Activated CD4-positive, alpha-beta memory T cell treated with anti-CD3 and anti-CD28 coated beads for 36 hours (primary cell): ENCODE measurements at regions not wholly inside any gene's neighbourhood (a gene's known extent, or its start where the extent isn't known, plus 50 kb on each side); places are given as distances from the start of the nearest gene placed in this dataset.
"Not testable (repeated sequence)": the region's sequence is repeated elsewhere in the genome, so short reads cannot be mapped to it uniquely, and the experiment has no call there.

Experiments
- CTCF ChIA-PET: fragments of 350-600 bp; sonication (Branson Sonifier 250); formaldehyde crosslinking; loops from one replicate; lab custom pipeline; 2021; ENCODE audit warnings: antibody characterized with exemption, inconsistent platforms; lab: Charles Lee
- POLR2A ChIA-PET: fragments of 350-600 bp; sonication (Branson Sonifier 250); formaldehyde crosslinking; loops from one replicate; lab custom pipeline; 2021; ENCODE audit warnings: antibody characterized with exemption; lab: Charles Lee
- DNase-seq: peaks from one replicate; pipeline ENCODE4 v3.0.0-alpha.2; 2020
- H3K27ac Mint-ChIP-seq: one replicate; pipeline ENCODE4 v1.8.0; 2021; ENCODE audit warnings: mixed read lengths
- H3K27me3 Mint-ChIP-seq: one replicate; pipeline ENCODE4 v1.8.0; 2021; ENCODE audit warnings: mixed read lengths
- H3K36me3 Mint-ChIP-seq: one replicate; pipeline ENCODE4 v1.8.0; 2021; ENCODE audit warnings: mixed read lengths
- H3K4me1 Mint-ChIP-seq: one replicate; pipeline ENCODE4 v1.8.0; 2021; ENCODE audit warnings: low read depth, mixed read lengths
- H3K4me3 Mint-ChIP-seq: one replicate; pipeline ENCODE4 v1.8.0; 2021; ENCODE audit warnings: mild to moderate bottlenecking, mixed read lengths
- H3K9me3 Mint-ChIP-seq: one replicate; pipeline ENCODE4 v1.8.0; 2021; ENCODE audit warnings: mixed read lengths
- intact Hi-C: fragments of 100-400 bp; cut with micrococcal nuclease; formaldehyde crosslinking; loops from one replicate; pipeline ENCODE4 v1.15.1; 2023

DNA sequence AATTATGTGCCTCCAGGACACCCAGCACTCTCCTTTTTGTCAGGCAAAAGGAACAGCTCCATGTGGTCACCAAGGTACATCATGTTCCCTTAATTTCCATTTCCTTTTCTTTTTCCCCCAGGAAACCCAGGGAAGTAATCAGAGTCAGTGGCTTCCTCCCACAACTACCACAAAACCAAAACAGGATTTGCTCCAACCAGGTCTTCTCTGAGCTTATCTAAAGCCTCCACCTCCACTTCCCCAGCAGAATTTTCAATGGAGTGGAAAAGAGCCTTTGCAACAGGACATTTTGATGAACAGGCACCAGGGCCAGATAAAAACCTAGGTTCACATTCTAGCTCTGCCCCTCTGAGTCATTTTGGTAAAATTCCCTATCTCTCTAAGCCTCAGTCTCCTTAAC is 154.3 kb downstream of the NR2F2 start:
- no peaks in the 10 kb centered on the region for H3K4me1 Mint-ChIP-seq
- peaks cover 2% of the 10 kb centered on the region for H3K27me3 Mint-ChIP-seq
- H3K9me3 Mint-ChIP-seq = no peaks in the 10 kb centered on the region
- POLR2A ChIA-PET = no interaction called here
- H3K36me3 Mint-ChIP-seq = no peaks in the 10 kb centered on the region
- CTCF ChIA-PET = no interaction called here
- intact Hi-C loops = no loop called here
- no peak overlapping the region for H3K27ac Mint-ChIP-seq
- H3K4me3 Mint-ChIP-seq = no peak overlapping the region
- no peak for DNase-seq

DNA sequence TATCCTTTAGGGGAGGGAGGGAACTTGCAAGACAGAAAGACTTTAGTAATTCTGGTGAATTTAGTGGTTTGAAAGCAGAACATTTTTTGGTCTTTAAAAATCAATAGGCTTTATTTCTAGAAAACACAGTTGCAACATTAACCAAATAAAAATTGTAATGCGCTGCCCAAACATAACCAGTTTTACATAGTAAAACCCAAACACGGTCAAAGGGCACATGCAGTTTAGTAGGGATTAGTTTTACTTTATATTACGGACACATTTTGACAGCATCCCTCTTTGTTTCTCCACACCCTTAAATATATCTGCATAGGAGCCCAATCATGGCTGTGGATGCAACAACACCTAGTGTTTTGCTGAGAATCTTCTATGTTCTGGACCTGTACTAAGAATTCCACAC is 156.7 kb downstream of the NR2F2 start:
- intact Hi-C loops = no loop called here

DNA sequence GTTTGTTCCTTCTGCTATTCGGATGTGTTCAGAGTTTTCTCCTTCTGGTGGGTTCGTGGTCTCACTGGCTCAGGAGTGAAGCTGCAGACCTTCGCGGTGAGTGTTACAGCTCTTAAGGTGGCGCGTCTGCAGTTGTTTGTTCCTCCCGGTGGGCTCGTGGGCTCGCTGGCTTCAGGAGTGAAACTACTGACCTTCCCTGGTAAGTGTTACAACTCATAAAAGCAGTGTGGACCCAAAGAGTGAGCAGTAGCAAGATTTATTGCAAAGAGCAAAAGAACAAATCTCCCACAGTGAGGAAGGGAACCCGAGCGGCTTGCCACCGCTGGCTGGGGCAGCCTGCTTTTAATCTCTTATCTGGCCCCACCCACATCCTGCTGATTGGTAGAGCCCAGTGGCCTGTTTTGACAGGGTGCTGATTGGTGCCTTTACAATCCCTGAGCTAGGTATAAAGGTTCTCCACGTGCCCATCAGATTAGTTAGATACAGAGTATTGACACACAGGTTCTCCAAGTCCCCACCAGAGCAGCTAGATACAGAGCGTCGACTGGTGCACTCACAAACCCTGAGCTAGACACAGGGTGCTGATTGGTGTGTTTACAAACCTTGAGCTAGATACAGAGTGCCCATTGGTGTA is 160.7 kb downstream of the NR2F2 start:
- H3K4me1 Mint-ChIP-seq, H3K36me3 Mint-ChIP-seq, H3K4me3 Mint-ChIP-seq, H3K27me3 Mint-ChIP-seq, DNase-seq, POLR2A ChIA-PET, H3K9me3 Mint-ChIP-seq, intact Hi-C loops, CTCF ChIA-PET, H3K27ac Mint-ChIP-seq: not testable (repeated sequence)

More for the DNA sequence above, 156.7 kb downstream of the NR2F2 start:
- H3K4me3 Mint-ChIP-seq = no peak overlapping the region
- no peaks in the 10 kb centered on the region for H3K4me1 Mint-ChIP-seq
- ChIA-PET CTCF (no interaction called here), POLR2A (no interaction called here)
- no peak overlapping the region for H3K27ac Mint-ChIP-seq
- no peak for DNase-seq
- H3K36me3 Mint-ChIP-seq = no peaks in the 10 kb centered on the region
- H3K9me3 Mint-ChIP-seq = no peaks in the 10 kb centered on the region
- peaks cover 5% of the 10 kb centered on the region for H3K27me3 Mint-ChIP-seq

DNA sequence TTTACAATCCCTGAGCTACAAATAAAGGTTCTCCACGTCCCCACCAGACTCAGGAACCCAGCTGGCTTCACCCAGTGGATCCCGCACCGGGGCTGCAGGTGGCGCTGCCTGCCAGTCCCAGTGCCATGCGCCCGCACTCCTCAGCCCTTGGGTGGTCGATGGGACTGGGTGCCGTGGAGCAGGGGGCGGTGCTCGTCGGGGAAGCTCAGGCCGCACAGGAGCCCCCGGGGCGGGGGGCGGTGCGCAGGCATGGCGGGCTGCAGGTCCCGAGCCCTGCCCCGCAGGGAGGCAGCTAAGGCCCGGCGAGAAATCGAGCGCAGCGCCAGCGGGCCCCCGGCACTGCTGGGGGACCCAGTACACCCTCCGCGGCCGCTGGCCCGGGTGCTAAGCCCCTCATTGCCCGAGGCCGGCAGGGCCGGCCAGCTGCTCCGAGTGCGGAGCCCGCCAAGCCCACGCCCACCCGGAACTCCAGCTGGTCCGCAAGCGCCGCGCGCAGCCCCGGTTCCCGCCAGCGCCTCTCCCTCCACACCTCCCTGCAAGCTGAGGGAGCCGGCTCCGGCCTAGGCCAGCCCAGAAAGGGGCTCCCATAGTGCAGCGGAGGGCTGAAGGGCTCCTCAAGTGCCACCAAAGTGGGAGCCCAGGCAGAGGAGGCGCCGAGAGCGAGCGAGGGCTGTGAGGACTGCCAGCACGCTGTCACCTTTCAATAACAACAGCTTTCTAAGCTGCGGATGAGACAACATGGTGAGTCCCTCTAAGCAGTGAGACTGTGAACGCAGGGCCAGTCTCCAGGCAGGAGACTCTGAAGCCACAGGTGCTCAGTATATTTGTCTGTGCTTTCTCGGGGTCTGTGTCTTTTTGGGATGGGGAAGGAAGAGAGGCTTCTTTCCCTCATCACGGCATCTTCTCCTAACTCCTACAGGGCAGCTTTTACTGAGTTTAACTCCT is 161.5 kb downstream of the NR2F2 start:
- DNase-seq, intact Hi-C loops: not testable (repeated sequence)

DNA sequence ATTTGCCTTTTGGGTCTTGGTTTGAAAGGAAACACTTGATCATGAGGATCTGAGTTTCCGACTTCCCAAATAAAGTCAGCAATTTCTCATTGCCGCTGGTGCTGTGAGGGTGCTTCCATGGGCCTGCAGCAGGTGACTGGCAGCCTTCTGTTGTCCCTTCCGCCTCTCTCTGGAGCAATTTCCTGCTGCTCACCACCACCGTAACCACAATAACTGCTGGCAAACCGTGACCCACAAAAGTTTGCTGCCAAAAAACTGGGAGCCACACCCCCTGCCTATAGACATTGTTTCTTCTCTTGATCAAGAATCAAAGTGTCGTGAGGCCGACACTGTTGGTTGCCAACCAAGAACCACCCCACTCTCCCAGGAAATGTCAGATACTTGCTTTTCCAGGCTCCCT is 164.0 kb downstream of the NR2F2 start:
- intact Hi-C loops = no loop called here
- peaks cover 4% of the 10 kb centered on the region for H3K9me3 Mint-ChIP-seq

More for the DNA sequence above, 161.5 kb downstream of the NR2F2 start:
- H3K4me1 Mint-ChIP-seq, H3K4me3 Mint-ChIP-seq, H3K9me3 Mint-ChIP-seq, POLR2A ChIA-PET, CTCF ChIA-PET, H3K36me3 Mint-ChIP-seq, H3K27me3 Mint-ChIP-seq, H3K27ac Mint-ChIP-seq: not testable (repeated sequence)

DNA sequence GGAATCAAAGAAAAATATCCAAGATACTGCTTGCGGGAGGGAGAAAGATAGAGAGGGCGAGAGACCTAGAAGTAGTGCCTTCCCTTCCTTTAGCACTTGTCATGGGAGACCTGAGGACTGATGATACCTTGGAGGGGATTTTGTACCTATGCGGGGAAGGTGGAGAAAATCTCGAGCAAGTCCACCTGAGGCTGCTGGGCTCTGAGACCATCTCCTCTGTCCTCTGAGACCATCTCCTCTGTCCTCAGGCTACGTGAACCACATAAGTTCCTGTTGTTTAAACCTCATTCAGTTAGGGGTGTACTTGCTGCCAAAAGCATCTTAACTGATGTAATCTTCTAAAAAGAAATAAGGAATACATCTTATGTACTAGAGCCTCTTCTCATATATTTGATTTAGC is 164.9 kb downstream of the NR2F2 start:
- H3K9me3 Mint-ChIP-seq = peaks cover 4% of the 10 kb centered on the region
- POLR2A ChIA-PET = no interaction called here
- H3K4me1 Mint-ChIP-seq = no peaks in the 10 kb centered on the region
- H3K27me3 Mint-ChIP-seq = peaks cover 2% of the 10 kb centered on the region
- CTCF ChIA-PET = no interaction called here
- intact Hi-C loops = no loop called here
- no peak overlapping the region for H3K4me3 Mint-ChIP-seq
- no peak for DNase-seq
- no peaks in the 10 kb centered on the region for H3K36me3 Mint-ChIP-seq
- no peak overlapping the region for H3K27ac Mint-ChIP-seq

More for the DNA sequence above, 164.0 kb downstream of the NR2F2 start:
- Mint-ChIP-seq H3K27ac (no peak overlapping the region), H3K4me3 (no peak overlapping the region), H3K27me3 (peaks cover 5% of the 10 kb centered on the region), H3K36me3 (no peaks in the 10 kb centered on the region), H3K4me1 (no peaks in the 10 kb centered on the region)
- no peak for DNase-seq
- CTCF ChIA-PET = no interaction called here
- POLR2A ChIA-PET = no interaction called here

DNA sequence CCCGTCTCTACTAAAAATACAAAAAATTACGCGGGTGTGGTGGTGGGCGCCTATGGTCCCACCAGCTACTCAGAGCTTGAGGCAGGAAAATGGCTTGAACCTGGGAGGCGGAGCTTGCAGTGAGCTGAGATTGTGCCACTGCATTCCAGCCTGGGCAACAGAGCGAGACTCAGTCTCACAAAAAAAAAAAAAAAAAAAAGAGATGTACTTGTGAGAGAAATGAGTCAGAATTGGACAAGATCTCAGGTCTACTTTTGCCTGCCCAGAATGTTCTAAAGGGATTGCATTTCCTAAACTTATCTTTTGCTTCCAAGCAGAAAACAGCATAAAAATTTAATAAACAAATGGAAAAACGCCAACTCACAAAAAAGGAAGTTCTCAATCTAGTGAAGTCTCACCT is 167.5 kb downstream of the NR2F2 start:
- H3K4me3 Mint-ChIP-seq = no peak overlapping the region
- ChIA-PET CTCF (no interaction called here), POLR2A (interaction anchor here (0.6 kb wide), 1 partner anchor 702 kb away, joined by 3 read pairs; no protein-coding TSS in a partner anchor)
- H3K9me3 Mint-ChIP-seq = peaks cover 5% of the 10 kb centered on the region
- no peaks in the 10 kb centered on the region for H3K4me1 Mint-ChIP-seq
- no peaks in the 10 kb centered on the region for H3K36me3 Mint-ChIP-seq
- no peak overlapping the region for H3K27ac Mint-ChIP-seq
- intact Hi-C loops = no loop called here
- no peak for DNase-seq
- peaks cover 2% of the 10 kb centered on the region for H3K27me3 Mint-ChIP-seq

DNA sequence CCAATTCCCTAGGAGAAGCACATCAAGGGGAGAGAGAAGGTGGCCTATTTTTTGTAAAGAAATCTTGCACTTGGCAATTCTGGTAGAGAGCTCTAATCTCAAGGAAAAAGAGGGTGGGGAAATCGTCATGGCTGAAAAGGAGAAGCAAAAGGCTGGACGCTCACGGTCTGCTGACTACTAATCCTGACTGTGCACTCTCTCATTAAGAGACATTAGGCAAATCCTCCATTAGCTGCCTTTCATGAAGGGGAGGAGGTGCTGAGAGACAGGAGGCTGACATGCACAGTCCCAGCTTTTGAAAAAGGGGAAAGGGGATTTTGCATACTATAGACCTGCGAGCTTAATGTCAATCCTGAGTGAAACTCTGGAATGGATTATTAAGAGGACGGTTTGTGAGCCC is 170.0 kb downstream of the NR2F2 start:
- DNase-seq = no peak
- intact Hi-C loops = no loop called here
- no peaks in the 10 kb centered on the region for H3K4me1 Mint-ChIP-seq
- H3K36me3 Mint-ChIP-seq = no peaks in the 10 kb centered on the region
- H3K9me3 Mint-ChIP-seq = peaks cover 5% of the 10 kb centered on the region
- ChIA-PET CTCF (no interaction called here), POLR2A (no interaction called here)
- no peak overlapping the region for H3K27ac Mint-ChIP-seq
- no peak overlapping the region for H3K4me3 Mint-ChIP-seq
- no peaks in the 10 kb centered on the region for H3K27me3 Mint-ChIP-seq

DNA sequence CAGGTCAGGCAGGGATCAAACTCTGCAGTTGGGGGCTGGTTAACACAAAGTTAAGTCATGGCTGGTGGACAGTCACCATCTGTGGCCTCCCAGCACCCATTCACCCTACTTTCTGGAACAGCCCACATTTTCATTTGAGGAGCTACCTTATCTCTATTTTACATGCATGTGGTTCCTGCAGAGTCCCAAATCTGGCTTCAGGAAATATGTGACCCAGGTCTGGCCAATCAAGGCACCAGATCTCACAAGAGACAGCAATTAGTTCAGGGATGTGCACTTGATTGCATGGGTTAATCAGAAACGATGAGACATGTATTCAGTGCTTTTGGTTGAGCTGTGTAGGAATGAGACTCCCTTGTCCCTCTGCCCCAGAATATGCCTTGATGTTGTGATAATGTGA is 170.9 kb downstream of the NR2F2 start:
- Mint-ChIP-seq H3K4me3 (no peak overlapping the region), H3K4me1 (no peaks in the 10 kb centered on the region), H3K36me3 (no peaks in the 10 kb centered on the region), H3K9me3 (peaks cover 5% of the 10 kb centered on the region), H3K27ac (no peak overlapping the region), H3K27me3 (no peaks in the 10 kb centered on the region)
- POLR2A ChIA-PET = no interaction called here
- DNase-seq = no peak
- intact Hi-C loops = no loop called here
- CTCF ChIA-PET = no interaction called here

DNA sequence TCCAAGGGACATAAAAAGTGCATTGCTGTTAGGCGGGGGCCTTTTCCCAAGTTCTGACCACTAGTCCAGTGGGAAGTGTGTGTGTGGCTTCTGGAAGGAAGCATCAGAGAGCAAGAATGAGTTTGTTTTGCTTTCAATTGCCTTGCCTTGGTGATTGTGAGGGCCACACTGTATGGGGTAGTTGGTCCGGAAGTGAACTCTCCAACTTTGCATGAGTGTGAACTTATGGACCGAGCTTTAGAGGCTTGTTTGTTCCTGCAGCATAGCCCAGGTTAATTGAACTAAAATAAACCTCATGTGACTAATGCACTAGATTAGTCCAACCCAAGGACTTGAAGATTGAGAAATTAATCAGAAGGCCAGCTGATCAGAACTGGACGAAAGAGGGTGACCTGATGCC is 171.7 kb downstream of the NR2F2 start:
- ChIA-PET CTCF (no interaction called here), POLR2A (no interaction called here)
- Mint-ChIP-seq H3K27me3 (no peaks in the 10 kb centered on the region), H3K4me1 (no peaks in the 10 kb centered on the region), H3K36me3 (no peaks in the 10 kb centered on the region), H3K4me3 (no peak overlapping the region), H3K27ac (no peak overlapping the region), H3K9me3 (peaks cover 2% of the 10 kb centered on the region)
- intact Hi-C loops = no loop called here
- DNase-seq = no peak

DNA sequence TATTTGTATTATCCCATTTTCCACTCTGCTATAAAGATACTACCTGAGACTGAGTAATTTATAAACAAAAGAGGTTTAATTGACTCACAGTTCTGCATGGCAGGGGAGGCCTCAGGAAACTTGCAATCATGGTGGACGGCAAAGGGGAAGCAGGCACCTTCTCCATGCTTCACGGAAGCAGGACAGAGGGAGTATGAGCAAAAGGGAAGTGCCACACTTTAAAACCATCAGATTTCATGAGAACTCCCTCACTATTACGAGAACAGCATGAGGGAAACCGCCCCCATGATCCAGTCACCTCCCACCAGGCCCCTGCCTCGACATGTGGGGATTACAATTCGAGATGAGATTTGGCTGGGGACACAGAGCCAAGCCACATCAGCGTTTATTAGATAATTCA is 172.8 kb downstream of the NR2F2 start:
- CTCF ChIA-PET = no interaction called here
- H3K4me1 Mint-ChIP-seq = no peaks in the 10 kb centered on the region
- peaks cover 2% of the 10 kb centered on the region for H3K9me3 Mint-ChIP-seq
- intact Hi-C loops = no loop called here
- POLR2A ChIA-PET = no interaction called here
- no peaks in the 10 kb centered on the region for H3K36me3 Mint-ChIP-seq
- DNase-seq = no peak
- no peaks in the 10 kb centered on the region for H3K27me3 Mint-ChIP-seq
- no peak overlapping the region for H3K4me3 Mint-ChIP-seq
- no peak overlapping the region for H3K27ac Mint-ChIP-seq

DNA sequence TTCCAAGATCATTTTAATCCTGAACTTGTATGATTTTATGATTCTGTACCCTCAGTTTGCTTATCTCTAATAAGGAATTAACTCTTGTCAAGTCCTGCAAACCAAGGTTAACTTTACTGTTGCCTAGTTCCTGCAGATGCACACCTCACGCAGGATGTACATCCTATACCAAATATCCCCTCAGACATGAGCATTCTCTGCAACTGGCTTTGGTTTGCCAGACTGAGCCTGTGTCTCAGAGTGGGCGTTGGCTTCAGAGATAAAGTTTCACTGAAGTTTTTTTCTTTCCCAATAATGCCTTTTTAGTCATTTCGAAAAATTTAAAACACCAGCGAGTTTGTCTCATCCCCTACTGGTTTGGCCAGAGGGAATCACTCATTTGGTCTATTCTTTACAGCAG is 173.9 kb downstream of the NR2F2 start:
- no peak for DNase-seq
- H3K9me3 Mint-ChIP-seq = peaks cover 2% of the 10 kb centered on the region
- H3K27me3 Mint-ChIP-seq = no peaks in the 10 kb centered on the region
- H3K4me1 Mint-ChIP-seq = no peaks in the 10 kb centered on the region
- no peak overlapping the region for H3K27ac Mint-ChIP-seq
- ChIA-PET POLR2A (no interaction called here), CTCF (no interaction called here)
- intact Hi-C loops = no loop called here
- no peak overlapping the region for H3K4me3 Mint-ChIP-seq
- H3K36me3 Mint-ChIP-seq = no peaks in the 10 kb centered on the region

DNA sequence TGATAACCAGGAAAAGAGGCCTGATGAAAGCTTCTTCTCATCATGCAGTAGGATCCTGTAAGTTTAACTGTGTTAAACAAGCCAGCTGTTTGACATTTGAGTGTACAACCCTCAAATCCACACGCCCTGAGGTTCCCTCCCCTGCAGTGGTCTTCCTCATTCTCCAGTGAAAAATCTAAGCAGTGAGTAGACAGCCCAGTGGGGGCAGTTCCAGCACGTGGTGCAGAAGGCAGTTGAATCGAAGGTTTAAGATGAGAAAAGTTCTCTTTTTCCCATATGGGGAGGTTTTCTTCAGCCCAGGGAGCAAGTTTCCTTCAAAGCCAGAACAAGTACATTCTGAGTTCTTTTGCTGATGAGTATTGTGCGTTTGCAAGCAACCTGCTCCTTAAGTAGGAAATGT is 174.5 kb downstream of the NR2F2 start:
- Mint-ChIP-seq H3K27me3 (no peaks in the 10 kb centered on the region), H3K27ac (no peak overlapping the region), H3K9me3 (peaks cover 2% of the 10 kb centered on the region), H3K36me3 (no peaks in the 10 kb centered on the region), H3K4me1 (no peaks in the 10 kb centered on the region), H3K4me3 (no peak overlapping the region)
- DNase-seq = no peak
- ChIA-PET POLR2A (no interaction called here), CTCF (no interaction called here)
- intact Hi-C loops = no loop called here
